ENCODE measurements at regions not wholly inside any gene's neighbourhood (a gene's known extent, or its start where the extent isn't known, plus 50 kb on each side); places are given as distances from the start of the nearest gene placed in this dataset.
"Not testable (repeated sequence)": the region's sequence is repeated elsewhere in the genome, so short reads cannot be mapped to it uniquely, and the experiment has no call there.

- H3K27me3 ChIP-seq (replicated peaks; ENCODE audit: insufficient read depth); H3K4me3 ChIP-seq; DNase-seq (ENCODE audit: low spot score); H3K27ac ChIP-seq; H3K36me3 ChIP-seq; H3K4me1 ChIP-seq (replicated peaks); intact Hi-C loops (cut with DNase I); H3K9me3 ChIP-seq: not testable (repeated sequence)
- 85% methylated on average over 2 of the region's 2 CpGs for whole genome bisulfite sequencing
Measured at GRCh38 chr16:15229661-15230060, 135.6 kb upstream of the RRN3 start.

GRCh38 chr16:15224651-15225050, 130.6 kb upstream of the RRN3 start:
- DNase-seq (ENCODE audit: low spot score) = not testable (repeated sequence)
- no CpG with 5 or more reads among the region's 1 CpG for WGBS

GRCh38 chr16:15223398-15223797, 129.3 kb upstream of the RRN3 start:
- H3K27me3 ChIP-seq (replicated peaks; ENCODE audit: insufficient read depth); intact Hi-C loops (cut with DNase I); H3K4me1 ChIP-seq (replicated peaks); H3K4me3 ChIP-seq; H3K27ac ChIP-seq; DNase-seq (ENCODE audit: low spot score); H3K9me3 ChIP-seq; H3K36me3 ChIP-seq: not testable (repeated sequence)
- 100% methylated on average over 1 of the region's 4 CpGs for WGBS

More at GRCh38 chr16:15224651-15225050, 130.6 kb upstream of the RRN3 start:
- H3K27me3 ChIP-seq (replicated peaks; ENCODE audit: insufficient read depth); H3K4me3 ChIP-seq; H3K27ac ChIP-seq; H3K9me3 ChIP-seq; H3K36me3 ChIP-seq; intact Hi-C loops (cut with DNase I); H3K4me1 ChIP-seq (replicated peaks): not testable (repeated sequence)

GRCh38 chr16:15219679-15220615, 125.9 kb upstream of the RRN3 start:
- H3K36me3 ChIP-seq; H3K4me3 ChIP-seq; DNase-seq (ENCODE audit: low spot score); H3K27ac ChIP-seq; H3K4me1 ChIP-seq (replicated peaks); H3K27me3 ChIP-seq (replicated peaks; ENCODE audit: insufficient read depth); intact Hi-C loops (cut with DNase I); H3K9me3 ChIP-seq: not testable (repeated sequence)
- peak; percentile 11 to 52 (median 49) for TF ChIP-seq CTCF (IDR thresholded peaks at IDR 0.05)
- WGBS = 31% methylated on average over 10 of the region's 19 CpGs

- intact Hi-C loops (cut with DNase I); H3K27me3 ChIP-seq (replicated peaks; ENCODE audit: insufficient read depth); H3K4me1 ChIP-seq (replicated peaks); H3K27ac ChIP-seq; DNase-seq (ENCODE audit: low spot score); H3K36me3 ChIP-seq; H3K4me3 ChIP-seq; H3K9me3 ChIP-seq: not testable (repeated sequence)
- WGBS = 93% methylated on average over 5 of the region's 9 CpGs
Measured at GRCh38 chr16:15218856-15219500, 124.9 kb upstream of the RRN3 start.

- intact Hi-C loops (cut with DNase I); H3K4me1 ChIP-seq (replicated peaks); H3K27ac ChIP-seq; H3K27me3 ChIP-seq (replicated peaks; ENCODE audit: insufficient read depth); DNase-seq (ENCODE audit: low spot score); H3K36me3 ChIP-seq; H3K4me3 ChIP-seq; H3K9me3 ChIP-seq: not testable (repeated sequence)
- 70% methylated on average over 5 of the region's 10 CpGs for WGBS
Measured at GRCh38 chr16:15207202-15207981, 113.3 kb upstream of the RRN3 start.

GRCh38 chr16:15206439-15206838, 112.4 kb upstream of the RRN3 start:
- intact Hi-C loops (cut with DNase I); DNase-seq (ENCODE audit: low spot score); H3K4me1 ChIP-seq (replicated peaks): not testable (repeated sequence)

GRCh38 chr16:15205939-15206338, 111.9 kb upstream of the RRN3 start:
- DNase-seq (ENCODE audit: low spot score); H3K27ac ChIP-seq; H3K4me3 ChIP-seq; H3K9me3 ChIP-seq; intact Hi-C loops (cut with DNase I); H3K27me3 ChIP-seq (replicated peaks; ENCODE audit: insufficient read depth); H3K36me3 ChIP-seq; H3K4me1 ChIP-seq (replicated peaks): not testable (repeated sequence)
- 88% methylated on average over 3 of the region's 5 CpGs for WGBS

More at GRCh38 chr16:15206439-15206838, 112.4 kb upstream of the RRN3 start:
- no CpG with 5 or more reads among the region's 9 CpGs for WGBS
- H3K27ac ChIP-seq; H3K9me3 ChIP-seq; H3K27me3 ChIP-seq (replicated peaks; ENCODE audit: insufficient read depth); H3K36me3 ChIP-seq; H3K4me3 ChIP-seq: not testable (repeated sequence)

- H3K27ac ChIP-seq; H3K4me1 ChIP-seq (replicated peaks); H3K4me3 ChIP-seq; H3K36me3 ChIP-seq; H3K9me3 ChIP-seq; intact Hi-C loops (cut with DNase I); H3K27me3 ChIP-seq (replicated peaks; ENCODE audit: insufficient read depth); DNase-seq (ENCODE audit: low spot score): not testable (repeated sequence)
- WGBS = 60% methylated on average over 4 of the region's 5 CpGs
Measured at GRCh38 chr16:15204571-15204970, 110.5 kb upstream of the RRN3 start.
